SK-N-SH (cell line): ENCODE measurements at regions not wholly inside any gene's neighbourhood (a gene's known extent, or its start where the extent isn't known, plus 50 kb on each side); places are given as distances from the start of the nearest gene placed in this dataset.

ENCODE experiments used
- CTCF ChIA-PET: fragments of 300-600, 350-600 bp; formaldehyde crosslinking; extraction: SDS; loops from one replicate; lab custom pipeline; 2021; lab: Yijun Ruan, JAX
- POLR2A ChIA-PET: fragments of 350-600 bp; sonication (Branson Sonifier 250); formaldehyde crosslinking; extraction: SDS; loops from one replicate; lab custom pipeline; 2020; ENCODE audit warnings: antibody characterized with exemption, inconsistent platforms; lab: Yijun Ruan, JAX
- DNase-seq: peaks from one replicate; pipeline ENCODE4 v3.0.0; 2012
- H2AFZ ChIP-seq: fragments of 200-600 bp; sonication (generic); 2 replicates; pipeline ENCODE4 v1.8.1; 2016; ENCODE audit warnings: antibody characterized with exemption, mild to moderate bottlenecking, low read depth
- H3F3A ChIP-seq: fragments of 200-600 bp; sonication (generic); replicated peaks from 2 replicates; pipeline ENCODE3; 2016; ENCODE audit warnings: antibody characterized with exemption, mild to moderate bottlenecking; ENCODE audit not compliant: insufficient read depth
- H3K27ac ChIP-seq, 2 experiments: fragments of 200-500 bp in 1 of 2; fragments of 200-600 bp in 1 of 2; sonication (Bioruptor generic) in 1 of 2; sonication (generic), shearing (Covaris generic) in 1 of 2; 2 replicates each; pipeline versions ENCODE4 v1.5.1 to v1.6.1; 2014 to 2016; ENCODE audit warnings: low read depth in 2 of 2, inconsistent platforms in 1 of 2, low read length in 1 of 2, mild to moderate bottlenecking in 1 of 2, mixed read lengths in 1 of 2
- H3K27me3 ChIP-seq: fragments of 200-600 bp; sonication (generic), shearing (Covaris generic); 2 replicates; pipeline ENCODE4 v1.6.1; 2016; ENCODE audit warnings: mixed run types; ENCODE audit not compliant: insufficient read depth
- H3K36me3 ChIP-seq, 2 experiments: fragments of 200-500 bp in 1 of 2; fragments of 200-600 bp in 1 of 2; sonication (Bioruptor generic) in 1 of 2; sonication (generic) in 1 of 2; replicated peaks in 1 of 2; 2 replicates each; pipeline versions ENCODE3 to v1.5.1; 2014 to 2016; ENCODE audit warnings: low read length in 1 of 2, mild to moderate bottlenecking in 1 of 2; ENCODE audit not compliant: insufficient read depth in 2 of 2, control insufficient read depth in 1 of 2
- H3K4me1 ChIP-seq, 2 experiments: fragments of 200-500 bp in 1 of 2; fragments of 200-600 bp in 1 of 2; sonication (Bioruptor generic) in 1 of 2; sonication (generic), shearing (Covaris generic) in 1 of 2; 2 replicates each; pipeline versions ENCODE4 v1.5.1 to v1.6.1; 2014 to 2016; ENCODE audit warnings: low read depth in 1 of 2, low read length in 1 of 2, mixed run types in 1 of 2; ENCODE audit not compliant: insufficient read depth in 2 of 2, control insufficient read depth in 1 of 2
- H3K4me2 ChIP-seq: fragments of 200-600 bp; sonication (generic), shearing (Covaris generic); 2 replicates; pipeline ENCODE4 v1.6.1; 2017; ENCODE audit warnings: mixed run types
- H3K4me3 ChIP-seq, 2 experiments: fragments of 200-500 bp in 1 of 2; fragments of 200-600 bp in 1 of 2; sonication (Bioruptor generic) in 1 of 2; sonication (generic), shearing (Covaris generic) in 1 of 2; 2 replicates each; pipeline versions ENCODE4 v1.5.1 to v1.8.1; 2014 to 2016; ENCODE audit warnings: low read depth in 2 of 2, inconsistent platforms in 1 of 2, low read length in 1 of 2, mild to moderate bottlenecking in 1 of 2, mixed read lengths in 1 of 2, moderate library complexity in 1 of 2
- H3K79me2 ChIP-seq: fragments of 200-600 bp; sonication (generic); 2 replicates; pipeline ENCODE4 v1.8.1; 2017; ENCODE audit warnings: mild to moderate bottlenecking; ENCODE audit not compliant: insufficient read depth
- H3K9ac ChIP-seq: fragments of 200-600 bp; sonication (generic); 2 replicates; pipeline ENCODE4 v1.6.1; 2017; ENCODE audit warnings: mixed run types
- H3K9me2 ChIP-seq: fragments of 200-600 bp; sonication (generic); 2 replicates; pipeline ENCODE4 v1.6.1; 2017; ENCODE audit warnings: mixed run types
- H3K9me3 ChIP-seq: fragments of 200-600 bp; sonication (generic); 2 replicates; pipeline ENCODE4 v1.6.1; 2017; ENCODE audit warnings: mixed run types, mild to moderate bottlenecking, moderate library complexity
- H4K20me1 ChIP-seq: fragments of 200-600 bp; sonication (generic); 2 replicates; pipeline ENCODE4 v1.6.1; 2017; ENCODE audit warnings: mild to moderate bottlenecking, mixed run types; ENCODE audit not compliant: insufficient read depth
- CHD2 ChIP-seq: fragments of 150-350 bp; IDR thresholded peaks from 2 replicates; pipeline ENCODE4 v1.6.1; 2018; ENCODE audit warnings: low read length; ENCODE audit not compliant: partially characterized antibody
- EP300 ChIP-seq, 2 experiments: IDR thresholded peaks; 2 replicates each; pipeline versions ENCODE4 v1.4.0 to v1.6.1; 2012; ENCODE audit warnings: borderline replicate concordance in 1 of 2, low read depth in 1 of 2, low read length in 1 of 2
- FOSL2 ChIP-seq: IDR thresholded peaks from 2 replicates; pipeline ENCODE4 v1.4.0; 2012; ENCODE audit warnings: low read depth, mild to moderate bottlenecking, moderate library complexity, borderline replicate concordance
- FOXJ3 ChIP-seq: sonication (generic); formaldehyde crosslinking; IDR thresholded peaks from 2 replicates; pipeline ENCODE4 v1.5.1; 2020; ENCODE audit warnings: mild to moderate bottlenecking, missing genetic modification reagents
- JUND ChIP-seq: IDR thresholded peaks from 2 replicates; pipeline ENCODE4 v1.4.0; 2012
- MXI1 ChIP-seq: IDR thresholded peaks from 2 replicates; pipeline ENCODE4 v1.6.1; 2012; ENCODE audit warnings: mild to moderate bottlenecking, low read depth, low read length, improper control_type of control experiment
- NRF1 ChIP-seq: IDR thresholded peaks from 2 replicates; pipeline ENCODE4 v1.6.1; 2012; ENCODE audit warnings: low read depth, mild to moderate bottlenecking, low read length
- RCOR1 ChIP-seq: fragments of 150-350 bp; IDR thresholded peaks from 2 replicates; pipeline ENCODE4 v1.6.1; 2017; ENCODE audit warnings: antibody characterized with exemption, low read length
- RFX5 ChIP-seq: IDR thresholded peaks from 2 replicates; pipeline ENCODE4 v1.6.1; 2012; ENCODE audit warnings: mild to moderate bottlenecking, improper control_type of control experiment, low read length
- RXRA ChIP-seq: IDR thresholded peaks from 2 replicates; pipeline ENCODE4 v1.4.0; 2012; ENCODE audit warnings: low read depth, mild to moderate bottlenecking, borderline replicate concordance
- SIN3A ChIP-seq: IDR thresholded peaks from 2 replicates; pipeline ENCODE4 v1.6.1; 2012; ENCODE audit warnings: low read depth, mild to moderate bottlenecking, low read length, moderate library complexity, borderline replicate concordance
- TCF12 ChIP-seq: IDR thresholded peaks from 2 replicates; pipeline ENCODE4 v1.4.0; 2012
- YY1 ChIP-seq: IDR thresholded peaks from 2 replicates; pipeline ENCODE4 v1.4.0; 2012; ENCODE audit warnings: low read depth, mild to moderate bottlenecking
- WGBS: methylation state at CpG from one replicate; pipeline ENCODE4 v1.1.6; 2017; ENCODE audit warnings: low lambda C conversion rate; 5-methylcytosine and 5-hydroxymethylcytosine counted together
- TF ChIP-seq, protein P1 (sequence below): fragments of 150-350 bp; IDR thresholded peaks from 2 replicates; pipeline ENCODE4 v1.6.1; 2017; ENCODE audit warnings: antibody characterized with exemption, low read length, low read depth, borderline replicate concordance
- TF ChIP-seq, protein P2 (sequence below): fragments of 200-600 bp; sonication (generic); IDR thresholded peaks from 2 replicates; pipeline ENCODE4 v1.6.1; 2017; ENCODE audit warnings: antibody characterized with exemption, mild to moderate bottlenecking, moderate library complexity
- TF ChIP-seq, protein P3 (sequence below): fragments of 150-350 bp; IDR thresholded peaks from 2 replicates; pipeline ENCODE4 v1.6.1; 2016; ENCODE audit warnings: mild to moderate bottlenecking, low read depth, low read length
- TF ChIP-seq, protein P4 (sequence below): IDR thresholded peaks from 2 replicates; pipeline ENCODE4 v1.4.0; 2012; ENCODE audit warnings: low read depth, borderline replicate concordance
- TF ChIP-seq, protein P5 (sequence below): IDR thresholded peaks from 2 replicates; pipeline ENCODE4 v1.4.0; 2012; ENCODE audit warnings: low read depth, borderline replicate concordance
- TF ChIP-seq, protein P6 (sequence below): IDR thresholded peaks from 2 replicates; pipeline ENCODE4; 2012

DNA sequence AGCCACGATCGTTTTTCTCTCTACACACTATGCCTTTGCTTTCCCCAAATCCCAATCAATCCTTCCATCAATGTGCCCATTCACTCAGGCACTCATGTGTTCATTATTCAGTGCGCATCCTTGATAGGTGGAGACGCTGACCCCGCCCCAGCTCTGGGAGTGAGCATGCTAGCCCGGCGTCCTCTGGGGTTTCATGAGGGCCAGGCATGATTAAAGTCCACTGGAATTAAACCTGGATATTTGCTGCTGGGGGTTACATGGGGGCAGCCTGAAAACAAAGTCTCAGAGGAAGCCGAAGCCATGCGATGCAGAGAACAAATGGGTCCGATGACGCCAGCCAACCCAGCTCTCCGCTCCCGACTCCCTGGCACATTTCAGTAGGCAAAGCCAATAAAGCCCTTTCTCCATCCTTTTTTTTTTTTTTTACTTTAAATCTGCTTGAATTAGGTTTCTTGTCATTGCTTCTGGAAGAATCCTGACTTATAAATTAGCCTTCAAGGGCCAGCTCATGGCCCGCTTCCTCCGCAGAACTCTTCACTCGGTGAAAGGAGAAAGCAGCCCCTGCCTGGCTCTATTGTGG is 316.4 kb upstream of the ID2 start (continued):
- no peak for TF ChIP-seq SIN3A
- TF ChIP-seq TCF12, result no peak
- TF ChIP-seq MXI1, result no peak
- TF ChIP-seq, all 33 proteins: peak for 0

DNA sequence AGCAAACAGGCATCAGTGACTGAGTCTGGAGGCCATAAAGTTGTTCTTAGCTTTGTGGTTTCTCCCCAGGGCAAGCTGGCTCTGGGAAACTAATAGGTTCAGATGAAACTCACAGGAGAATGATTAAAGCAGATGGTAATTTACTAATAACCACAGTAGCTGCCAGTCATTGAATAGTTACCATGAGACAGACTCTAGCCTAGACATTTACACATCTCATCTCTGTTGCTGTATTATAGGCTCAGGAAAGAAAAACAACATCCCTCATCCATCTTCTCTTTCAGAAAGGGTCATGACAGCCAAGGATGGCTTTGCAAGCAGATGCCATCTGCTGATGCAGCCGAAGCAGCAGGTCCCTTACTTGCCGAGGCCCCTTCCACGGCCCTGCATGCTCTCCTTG is 314.0 kb upstream of the ID2 start:
- peaks cover 0 to 2% of the 10 kb centered on the region in 2 experiments; a peak in 1 of 4 replicates for H3K4me1 ChIP-seq
- H3K9me3 ChIP-seq, result no peaks in the 10 kb centered on the region
- H3K9me2 ChIP-seq, result no peaks in the 10 kb centered on the region
- H3K36me3 ChIP-seq, result no peaks in the 10 kb centered on the region
- CTCF ChIA-PET, result interaction anchor here (0.9 kb wide), 1 partner anchor 324 kb away, joined by 3 read pairs; no protein-coding TSS in a partner anchor
- peaks cover 6% of the 10 kb centered on the region; the same call in 1 of the 2 replicates for H3K27me3 ChIP-seq
- H2AFZ ChIP-seq, result no peak overlapping the region
- no peaks in the 10 kb centered on the region for H3K79me2 ChIP-seq
- H3K27ac ChIP-seq, result no peak overlapping the region
- no peak overlapping the region for H3K4me2 ChIP-seq
- no peak overlapping the region for H3K9ac ChIP-seq
- no peaks in the 10 kb centered on the region for H3F3A ChIP-seq
- POLR2A ChIA-PET, result no interaction called here
- DNase-seq, result no peak
- no peaks in the 10 kb centered on the region for H4K20me1 ChIP-seq
- H3K4me3 ChIP-seq, result no peak overlapping the region
- WGBS, result 44% methylated on average over 3 of the region's 3 CpGs
- TF ChIP-seq EP300 (IDR thresholded peaks at IDR 0.05; ENCODE audit: borderline replicate concordance in 1 of 2, low read depth in 1 of 2, low read length in 1 of 2), result no peak
- no peak for TF ChIP-seq RCOR1
- TF ChIP-seq, protein P1, sequence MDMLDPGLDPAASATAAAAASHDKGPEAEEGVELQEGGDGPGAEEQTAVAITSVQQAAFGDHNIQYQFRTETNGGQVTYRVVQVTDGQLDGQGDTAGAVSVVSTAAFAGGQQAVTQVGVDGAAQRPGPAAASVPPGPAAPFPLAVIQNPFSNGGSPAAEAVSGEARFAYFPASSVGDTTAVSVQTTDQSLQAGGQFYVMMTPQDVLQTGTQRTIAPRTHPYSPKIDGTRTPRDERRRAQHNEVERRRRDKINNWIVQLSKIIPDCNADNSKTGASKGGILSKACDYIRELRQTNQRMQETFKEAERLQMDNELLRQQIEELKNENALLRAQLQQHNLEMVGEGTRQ, result no peak
- TF ChIP-seq CHD2, result no peak
- TF ChIP-seq NRF1, result no peak
- TF ChIP-seq SIN3A, result no peak
- TF ChIP-seq, protein P2, sequence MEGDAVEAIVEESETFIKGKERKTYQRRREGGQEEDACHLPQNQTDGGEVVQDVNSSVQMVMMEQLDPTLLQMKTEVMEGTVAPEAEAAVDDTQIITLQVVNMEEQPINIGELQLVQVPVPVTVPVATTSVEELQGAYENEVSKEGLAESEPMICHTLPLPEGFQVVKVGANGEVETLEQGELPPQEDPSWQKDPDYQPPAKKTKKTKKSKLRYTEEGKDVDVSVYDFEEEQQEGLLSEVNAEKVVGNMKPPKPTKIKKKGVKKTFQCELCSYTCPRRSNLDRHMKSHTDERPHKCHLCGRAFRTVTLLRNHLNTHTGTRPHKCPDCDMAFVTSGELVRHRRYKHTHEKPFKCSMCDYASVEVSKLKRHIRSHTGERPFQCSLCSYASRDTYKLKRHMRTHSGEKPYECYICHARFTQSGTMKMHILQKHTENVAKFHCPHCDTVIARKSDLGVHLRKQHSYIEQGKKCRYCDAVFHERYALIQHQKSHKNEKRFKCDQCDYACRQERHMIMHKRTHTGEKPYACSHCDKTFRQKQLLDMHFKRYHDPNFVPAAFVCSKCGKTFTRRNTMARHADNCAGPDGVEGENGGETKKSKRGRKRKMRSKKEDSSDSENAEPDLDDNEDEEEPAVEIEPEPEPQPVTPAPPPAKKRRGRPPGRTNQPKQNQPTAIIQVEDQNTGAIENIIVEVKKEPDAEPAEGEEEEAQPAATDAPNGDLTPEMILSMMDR, result no peak
- TF ChIP-seq TCF12, result no peak
- no peak for TF ChIP-seq MXI1
- TF ChIP-seq, protein P3, sequence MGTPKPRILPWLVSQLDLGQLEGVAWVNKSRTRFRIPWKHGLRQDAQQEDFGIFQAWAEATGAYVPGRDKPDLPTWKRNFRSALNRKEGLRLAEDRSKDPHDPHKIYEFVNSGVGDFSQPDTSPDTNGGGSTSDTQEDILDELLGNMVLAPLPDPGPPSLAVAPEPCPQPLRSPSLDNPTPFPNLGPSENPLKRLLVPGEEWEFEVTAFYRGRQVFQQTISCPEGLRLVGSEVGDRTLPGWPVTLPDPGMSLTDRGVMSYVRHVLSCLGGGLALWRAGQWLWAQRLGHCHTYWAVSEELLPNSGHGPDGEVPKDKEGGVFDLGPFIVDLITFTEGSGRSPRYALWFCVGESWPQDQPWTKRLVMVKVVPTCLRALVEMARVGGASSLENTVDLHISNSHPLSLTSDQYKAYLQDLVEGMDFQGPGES, result no peak
- TF ChIP-seq, protein P4, sequence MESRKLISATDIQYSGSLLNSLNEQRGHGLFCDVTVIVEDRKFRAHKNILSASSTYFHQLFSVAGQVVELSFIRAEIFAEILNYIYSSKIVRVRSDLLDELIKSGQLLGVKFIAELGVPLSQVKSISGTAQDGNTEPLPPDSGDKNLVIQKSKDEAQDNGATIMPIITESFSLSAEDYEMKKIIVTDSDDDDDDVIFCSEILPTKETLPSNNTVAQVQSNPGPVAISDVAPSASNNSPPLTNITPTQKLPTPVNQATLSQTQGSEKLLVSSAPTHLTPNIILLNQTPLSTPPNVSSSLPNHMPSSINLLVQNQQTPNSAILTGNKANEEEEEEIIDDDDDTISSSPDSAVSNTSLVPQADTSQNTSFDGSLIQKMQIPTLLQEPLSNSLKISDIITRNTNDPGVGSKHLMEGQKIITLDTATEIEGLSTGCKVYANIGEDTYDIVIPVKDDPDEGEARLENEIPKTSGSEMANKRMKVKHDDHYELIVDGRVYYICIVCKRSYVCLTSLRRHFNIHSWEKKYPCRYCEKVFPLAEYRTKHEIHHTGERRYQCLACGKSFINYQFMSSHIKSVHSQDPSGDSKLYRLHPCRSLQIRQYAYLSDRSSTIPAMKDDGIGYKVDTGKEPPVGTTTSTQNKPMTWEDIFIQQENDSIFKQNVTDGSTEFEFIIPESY, result no peak
- no peak for TF ChIP-seq YY1
- no peak for TF ChIP-seq RXRA
- TF ChIP-seq, protein P5, sequence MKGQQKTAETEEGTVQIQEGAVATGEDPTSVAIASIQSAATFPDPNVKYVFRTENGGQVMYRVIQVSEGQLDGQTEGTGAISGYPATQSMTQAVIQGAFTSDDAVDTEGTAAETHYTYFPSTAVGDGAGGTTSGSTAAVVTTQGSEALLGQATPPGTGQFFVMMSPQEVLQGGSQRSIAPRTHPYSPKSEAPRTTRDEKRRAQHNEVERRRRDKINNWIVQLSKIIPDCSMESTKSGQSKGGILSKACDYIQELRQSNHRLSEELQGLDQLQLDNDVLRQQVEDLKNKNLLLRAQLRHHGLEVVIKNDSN, result no peak
- TF ChIP-seq JUND, result no peak
- TF ChIP-seq FOSL2, result no peak
- TF ChIP-seq, protein P6, sequence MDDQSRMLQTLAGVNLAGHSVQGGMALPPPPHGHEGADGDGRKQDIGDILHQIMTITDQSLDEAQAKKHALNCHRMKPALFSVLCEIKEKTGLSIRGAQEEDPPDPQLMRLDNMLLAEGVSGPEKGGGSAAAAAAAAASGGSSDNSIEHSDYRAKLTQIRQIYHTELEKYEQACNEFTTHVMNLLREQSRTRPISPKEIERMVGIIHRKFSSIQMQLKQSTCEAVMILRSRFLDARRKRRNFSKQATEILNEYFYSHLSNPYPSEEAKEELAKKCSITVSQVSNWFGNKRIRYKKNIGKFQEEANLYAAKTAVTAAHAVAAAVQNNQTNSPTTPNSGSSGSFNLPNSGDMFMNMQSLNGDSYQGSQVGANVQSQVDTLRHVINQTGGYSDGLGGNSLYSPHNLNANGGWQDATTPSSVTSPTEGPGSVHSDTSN, result no peak
- TF ChIP-seq RFX5, result no peak
- no peak for TF ChIP-seq FOXJ3 (CRISPR knock-in tag)
